HepG2 (cell line): ENCODE measurements at regions not wholly inside any gene's neighbourhood (a gene's known extent, or its start where the extent isn't known, plus 50 kb on each side); places are given as distances from the start of the nearest gene placed in this dataset.
A peak's percentile ranks its signal among the peaks of the same experiment; 100 is the strongest.

Experiments
- AGO1 ChIP-seq: fragments of 200-400 bp; formaldehyde crosslinking; IDR thresholded peaks from 2 replicates; pipeline ENCODE4 v1.6.1; 2017; ENCODE audit warnings: mild to moderate bottlenecking, low read depth, low read length, moderate library complexity; ENCODE audit not compliant: poor library complexity, severe bottlenecking
- ARHGAP35 ChIP-seq: sonication (generic); formaldehyde crosslinking; IDR thresholded peaks from 2 replicates; pipeline ENCODE4 v1.9.0; 2022; ENCODE audit warnings: mild to moderate bottlenecking, inconsistent platforms, moderate library complexity, missing genetic modification reagents, borderline replicate concordance
- BHLHE40 ChIP-seq: IDR thresholded peaks from 2 replicates; pipeline ENCODE4 v1.6.1; 2011; ENCODE audit warnings: low read length, improper control_type of control experiment
- CBFB ChIP-seq: sonication (generic); formaldehyde crosslinking; IDR thresholded peaks from 2 replicates; pipeline ENCODE4 v1.4.0; 2020; ENCODE audit warnings: missing genetic modification reagents
- ESRRA ChIP-seq: sonication (generic); formaldehyde crosslinking; IDR thresholded peaks from 2 replicates; pipeline ENCODE4 v1.5.1; 2020; ENCODE audit warnings: mild to moderate bottlenecking, low read depth, missing genetic modification reagents
- HDAC1 ChIP-seq: sonication (generic); formaldehyde crosslinking; IDR thresholded peaks from 2 replicates; pipeline ENCODE4 v1.5.1; 2020; ENCODE audit warnings: mild to moderate bottlenecking, missing genetic modification reagents
- JARID2 ChIP-seq: sonication (generic); formaldehyde crosslinking; IDR thresholded peaks from 2 replicates; pipeline ENCODE4 v1.8.1; 2023; ENCODE audit warnings: missing genetic modification reagents, inconsistent platforms; ENCODE audit not compliant: insufficient replicate concordance
- JDP2 ChIP-seq: sonication (generic); formaldehyde crosslinking; IDR thresholded peaks from 2 replicates; pipeline ENCODE4 v1.8.1; 2022; ENCODE audit warnings: missing genetic modification reagents, borderline replicate concordance
- KLF9 ChIP-seq: IDR thresholded peaks from 2 replicates; pipeline ENCODE4 v1.6.1; 2016; ENCODE audit warnings: low read depth
- MTA3 ChIP-seq: sonication (generic); formaldehyde crosslinking; IDR thresholded peaks from 2 replicates; pipeline ENCODE4 v1.4.0; 2020; ENCODE audit warnings: missing genetic modification reagents
- NFATC3 ChIP-seq: sonication (generic); formaldehyde crosslinking; IDR thresholded peaks from 2 replicates; pipeline ENCODE4 v1.5.1; 2020; ENCODE audit warnings: mild to moderate bottlenecking, missing genetic modification reagents
- PHB2 ChIP-seq: fragments of 450-650 bp; IDR thresholded peaks from 2 replicates; pipeline ENCODE4 v1.6.1; 2018; ENCODE audit not compliant: partially characterized antibody
- RAD21 ChIP-seq: fragments of 450-650 bp; formaldehyde crosslinking; IDR thresholded peaks from 2 replicates; pipeline ENCODE4 v1.5.0; 2020; ENCODE audit warnings: mild to moderate bottlenecking
- SAFB2 ChIP-seq: sonication (generic); formaldehyde crosslinking; IDR thresholded peaks from 2 replicates; pipeline ENCODE4 v1.5.1; 2020; ENCODE audit warnings: missing genetic modification reagents, low read depth, mild to moderate bottlenecking, borderline replicate concordance
- SALL2 ChIP-seq: sonication (generic); formaldehyde crosslinking; IDR thresholded peaks from 2 replicates; pipeline ENCODE4 v1.8.1; 2023; ENCODE audit warnings: mild to moderate bottlenecking, missing genetic modification reagents, inconsistent platforms
- TBP ChIP-seq: sonication (generic); formaldehyde crosslinking; IDR thresholded peaks from 2 replicates; pipeline ENCODE4 v1.5.0; 2020; ENCODE audit warnings: missing genetic modification reagents
- TFE3 ChIP-seq: IDR thresholded peaks from 2 replicates; pipeline ENCODE4 v1.6.1; 2016
- ZFYVE20 ChIP-seq: sonication (generic); formaldehyde crosslinking; IDR thresholded peaks from 2 replicates; pipeline ENCODE4 v1.8.0; 2023; ENCODE audit warnings: low read depth, mild to moderate bottlenecking, moderate library complexity, missing genetic modification reagents, borderline replicate concordance
- ZNF276 ChIP-seq: sonication (generic); formaldehyde crosslinking; IDR thresholded peaks from 2 replicates; pipeline ENCODE4 v1.4.0; 2020; ENCODE audit warnings: mild to moderate bottlenecking, low read depth, missing genetic modification reagents
- ZNF317 ChIP-seq: sonication (generic); formaldehyde crosslinking; IDR thresholded peaks from 2 replicates; pipeline ENCODE4 v1.5.0; 2020; ENCODE audit warnings: mild to moderate bottlenecking, missing genetic modification reagents
- ZNF326 ChIP-seq: sonication (generic); formaldehyde crosslinking; IDR thresholded peaks from 2 replicates; pipeline ENCODE4 v1.4.0; 2020; ENCODE audit warnings: missing genetic modification reagents, borderline replicate concordance
- ZNF431 ChIP-seq: sonication (generic); formaldehyde crosslinking; IDR thresholded peaks from 2 replicates; pipeline ENCODE4 v1.9.0; 2022; ENCODE audit warnings: missing genetic modification reagents, low read depth, mild to moderate bottlenecking, borderline replicate concordance
- ZNF562 ChIP-seq: sonication (generic); formaldehyde crosslinking; IDR thresholded peaks from 2 replicates; pipeline ENCODE4 v1.8.0; 2022; ENCODE audit warnings: missing genetic modification reagents, borderline replicate concordance
- ZNF563 ChIP-seq: sonication (generic); formaldehyde crosslinking; IDR thresholded peaks from 2 replicates; pipeline ENCODE4 v1.8.0; 2022; ENCODE audit warnings: mild to moderate bottlenecking, moderate library complexity, missing genetic modification reagents
- ZNF570 ChIP-seq: sonication (generic); formaldehyde crosslinking; IDR thresholded peaks from 2 replicates; pipeline ENCODE4 v1.4.0; 2020; ENCODE audit warnings: mild to moderate bottlenecking, missing genetic modification reagents, borderline replicate concordance
- ZNF788 ChIP-seq: sonication (generic); formaldehyde crosslinking; IDR thresholded peaks from 2 replicates; pipeline ENCODE4 v1.5.0; 2020; ENCODE audit warnings: mild to moderate bottlenecking, missing genetic modification reagents, borderline replicate concordance
- ZSCAN31 ChIP-seq: sonication (generic); formaldehyde crosslinking; IDR thresholded peaks from 2 replicates; pipeline ENCODE4 v1.5.0; 2020; ENCODE audit warnings: low read depth, mild to moderate bottlenecking, missing genetic modification reagents
- TF ChIP-seq, protein P1 (sequence below): sonication (generic); formaldehyde crosslinking; IDR thresholded peaks from 2 replicates; pipeline ENCODE4 v1.5.0; 2020; ENCODE audit warnings: mild to moderate bottlenecking, low read depth, missing genetic modification reagents, borderline replicate concordance
- TF ChIP-seq, protein P2 (sequence below): IDR thresholded peaks from 2 replicates; pipeline ENCODE4 v1.6.1; 2016; ENCODE audit warnings: low read depth

DNA sequence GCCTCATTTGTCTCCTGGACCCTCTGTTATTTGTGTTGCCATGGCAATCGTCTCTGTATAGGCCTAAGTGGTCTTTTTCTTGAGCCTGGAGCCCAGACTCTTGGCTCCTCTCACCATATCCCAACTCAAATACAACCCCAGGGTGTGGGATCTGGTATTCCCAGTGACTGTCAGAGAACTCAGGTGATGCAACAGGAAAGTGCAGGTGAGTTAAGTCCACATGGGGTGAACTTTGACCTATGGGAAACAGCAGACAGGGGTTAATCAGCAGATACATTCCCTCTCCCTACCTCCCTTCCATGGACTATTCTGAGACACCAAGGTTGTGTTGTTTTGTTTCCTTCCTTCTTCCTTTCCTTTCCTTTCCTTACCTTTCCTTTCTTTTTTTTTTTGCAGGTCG is 130.9 kb upstream of the RPS6KA3 start (continued):
- TF ChIP-seq ARHGAP35 (CRISPR knock-in tag) = no peak
- TF ChIP-seq KLF9 (CRISPR knock-in tag) = no peak
- TF ChIP-seq ZNF570 (CRISPR knock-in tag) = no peak
- 0 out of 2 replicates have a peak, but pooled peaks have one; percentile 45 for TF ChIP-seq HDAC1
- no peak for TF ChIP-seq ZFYVE20 (CRISPR knock-in tag)
- TF ChIP-seq TFE3 (CRISPR knock-in tag) = peak; percentile 62
- no peak for TF ChIP-seq ESRRA (CRISPR knock-in tag)
- TF ChIP-seq PHB2 = no peak
- no peak for TF ChIP-seq NFATC3 (CRISPR knock-in tag)
- no peak for TF ChIP-seq JARID2 (CRISPR knock-in tag)
- TF ChIP-seq SAFB2 (CRISPR knock-in tag) = no peak
- no peak for TF ChIP-seq TBP (CRISPR knock-in tag)
- no peak for TF ChIP-seq ZNF431 (CRISPR knock-in tag)
- TF ChIP-seq, protein P1, sequence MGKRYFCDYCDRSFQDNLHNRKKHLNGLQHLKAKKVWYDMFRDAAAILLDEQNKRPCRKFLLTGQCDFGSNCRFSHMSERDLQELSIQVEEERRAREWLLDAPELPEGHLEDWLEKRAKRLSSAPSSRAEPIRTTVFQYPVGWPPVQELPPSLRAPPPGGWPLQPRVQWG (CRISPR knock-in tag) = no peak
- TF ChIP-seq ZNF788 (CRISPR knock-in tag) = no peak
- TF ChIP-seq ZNF562 (CRISPR knock-in tag) = no peak
- TF ChIP-seq ZNF317 (CRISPR knock-in tag) = peak; percentile 65
- no peak for TF ChIP-seq RAD21
- no peak for TF ChIP-seq SALL2 (CRISPR knock-in tag)
- TF ChIP-seq JDP2 (CRISPR knock-in tag) = no peak
- no peak for TF ChIP-seq CBFB
- TF ChIP-seq ZNF326 (CRISPR knock-in tag) = no peak
- no peak for TF ChIP-seq ZNF276
- no peak for TF ChIP-seq ZSCAN31
- no peak for TF ChIP-seq ZNF563
- TF ChIP-seq, protein P2, sequence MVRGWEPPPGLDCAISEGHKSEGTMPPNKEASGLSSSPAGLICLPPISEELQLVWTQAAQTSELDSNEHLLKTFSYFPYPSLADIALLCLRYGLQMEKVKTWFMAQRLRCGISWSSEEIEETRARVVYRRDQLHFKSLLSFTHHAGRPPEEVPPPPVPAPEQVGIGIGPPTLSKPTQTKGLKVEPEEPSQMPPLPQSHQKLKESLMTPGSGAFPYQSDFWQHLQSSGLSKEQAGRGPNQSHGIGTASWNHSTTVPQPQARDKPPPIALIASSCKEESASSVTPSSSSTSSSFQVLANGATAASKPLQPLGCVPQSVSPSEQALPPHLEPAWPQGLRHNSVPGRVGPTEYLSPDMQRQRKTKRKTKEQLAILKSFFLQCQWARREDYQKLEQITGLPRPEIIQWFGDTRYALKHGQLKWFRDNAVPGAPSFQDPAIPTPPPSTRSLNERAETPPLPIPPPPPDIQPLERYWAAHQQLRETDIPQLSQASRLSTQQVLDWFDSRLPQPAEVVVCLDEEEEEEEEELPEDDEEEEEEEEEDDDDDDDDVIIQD (CRISPR knock-in tag) = 0 out of 2 replicates have a peak, but pooled peaks have one; percentile 56
- no peak for TF ChIP-seq BHLHE40
- no peak for TF ChIP-seq AGO1
- no peak for TF ChIP-seq MTA3
